HepG2 (cell line): ENCODE measurements at regions not wholly inside any gene's neighbourhood (a gene's known extent, or its start where the extent isn't known, plus 50 kb on each side); places are given as distances from the start of the nearest gene placed in this dataset.

Experiments
- CAMTA2 ChIP-seq: sonication (generic); formaldehyde crosslinking; IDR thresholded peaks from 2 replicates; pipeline ENCODE4 v1.4.0; 2020; ENCODE audit warnings: mild to moderate bottlenecking, missing genetic modification reagents, borderline replicate concordance
- GABPA ChIP-seq, 2 experiments: IDR thresholded peaks; 2 replicates each; pipeline ENCODE4 v1.6.1; 2011 to 2016; ENCODE audit warnings: low read depth in 2 of 2, low read length in 1 of 2, missing biosample characterization in 1 of 2, missing genetic modification characterization in 1 of 2
- HINFP ChIP-seq: sonication (generic); formaldehyde crosslinking; IDR thresholded peaks from 2 replicates; pipeline ENCODE4 v1.4.0; 2020; ENCODE audit warnings: low read depth, mild to moderate bottlenecking, missing genetic modification reagents
- PLSCR1 ChIP-seq: sonication (generic); formaldehyde crosslinking; IDR thresholded peaks from 2 replicates; pipeline ENCODE4 v1.5.0; 2020; ENCODE audit warnings: missing genetic modification reagents, mild to moderate bottlenecking, borderline replicate concordance
- RARA ChIP-seq: IDR thresholded peaks from 2 replicates; pipeline ENCODE4 v1.6.1; 2016; ENCODE audit warnings: missing genetic modification reagents, missing compliant biosample characterization
- RXRB ChIP-seq: IDR thresholded peaks from 2 replicates; pipeline ENCODE4 v1.6.1; 2016; ENCODE audit warnings: borderline replicate concordance, missing genetic modification reagents, missing compliant biosample characterization
- SMAD9 ChIP-seq: sonication (generic); formaldehyde crosslinking; IDR thresholded peaks from 2 replicates; pipeline ENCODE4 v1.5.1; 2020; ENCODE audit warnings: mild to moderate bottlenecking, missing genetic modification reagents
- SOX5 ChIP-seq: IDR thresholded peaks from 2 replicates; pipeline ENCODE4 v1.6.1; 2016; ENCODE audit warnings: borderline replicate concordance
- STAG1 ChIP-seq: sonication (generic); formaldehyde crosslinking; IDR thresholded peaks from 2 replicates; pipeline ENCODE4 v1.4.0; 2020; ENCODE audit warnings: missing genetic modification reagents
- TBX3 ChIP-seq: fragments of 450-650 bp; IDR thresholded peaks from 2 replicates; pipeline ENCODE4 v1.6.1; 2017; ENCODE audit warnings: antibody characterized with exemption, mild to moderate bottlenecking, inconsistent platforms, borderline replicate concordance
- ZBTB25 ChIP-seq: IDR thresholded peaks from 2 replicates; pipeline ENCODE4 v1.6.1; 2018; ENCODE audit warnings: missing genetic modification reagents
- ZBTB26 ChIP-seq: IDR thresholded peaks from 2 replicates; pipeline ENCODE4 v1.6.1; 2016; ENCODE audit warnings: missing compliant biosample characterization, missing genetic modification reagents, borderline replicate concordance
- ZBTB43 ChIP-seq: sonication (generic); formaldehyde crosslinking; conservative IDR thresholded peaks from 2 replicates; pipeline ENCODE4 v1.4.0; 2020; ENCODE audit warnings: missing genetic modification reagents
- ZFP36 ChIP-seq: fragments of 150-350 bp; IDR thresholded peaks from 2 replicates; pipeline ENCODE4 v1.6.1; 2018; ENCODE audit warnings: borderline replicate concordance, low read length, low read depth; ENCODE audit not compliant: partially characterized antibody
- ZNF142 ChIP-seq: sonication (generic); formaldehyde crosslinking; IDR thresholded peaks from 2 replicates; pipeline ENCODE4 v1.4.0; 2020; ENCODE audit warnings: missing genetic modification reagents
- ZNF33A ChIP-seq: sonication (generic); formaldehyde crosslinking; IDR thresholded peaks from 2 replicates; pipeline ENCODE4 v1.5.1; 2020; ENCODE audit warnings: missing genetic modification reagents, mild to moderate bottlenecking, moderate library complexity, borderline replicate concordance
- ZNF619 ChIP-seq: sonication (generic); formaldehyde crosslinking; IDR thresholded peaks from 2 replicates; pipeline ENCODE4 v1.4.0; 2020; ENCODE audit warnings: mild to moderate bottlenecking, missing genetic modification reagents
- ZSCAN31 ChIP-seq: sonication (generic); formaldehyde crosslinking; IDR thresholded peaks from 2 replicates; pipeline ENCODE4 v1.5.0; 2020; ENCODE audit warnings: low read depth, mild to moderate bottlenecking, missing genetic modification reagents

- TF ChIP-seq HINFP (CRISPR knock-in tag) (no peak), ZFP36 (no peak), CAMTA2 (CRISPR knock-in tag) (no peak), STAG1 (peak; percentile 77), SMAD9 (no peak), SOX5 (CRISPR knock-in tag) (0 out of 2 replicates have a peak, but pooled peaks have one; percentile 10), ZNF619 (CRISPR knock-in tag) (no peak), TBX3 (peak; percentile 59; the same call in 1 of the 2 replicates), GABPA (IDR thresholded peaks at IDR 0.05; ENCODE audit: low read depth, low read length) (no peak), GABPA (CRISPR knock-in tag; IDR thresholded peaks at IDR 0.05; ENCODE audit: low read depth) (no peak), ZBTB26 (0 out of 2 replicates have a peak, but pooled peaks have one; percentile 48), RXRB (peak; percentile 43; the same call in 1 of the 2 replicates), ZBTB43 (no peak), RARA (peak; percentile 74), ZBTB25 (CRISPR knock-in tag) (no peak), ZSCAN31 (no peak), ZNF142 (CRISPR knock-in tag) (no peak), PLSCR1 (CRISPR knock-in tag) (no peak), ZNF33A (CRISPR knock-in tag) (no peak)
These were observed 193.8 kb upstream of the ZNF618 start (continued) for GRCh38 chr9:113682297-113682771.
